Stomach (tissue), 4 donors: ENCODE measurements at regions not wholly inside any gene's neighbourhood (a gene's known extent, or its start where the extent isn't known, plus 50 kb on each side); places are given as distances from the start of the nearest gene placed in this dataset.

Experiments used
- CTCF ChIP-seq, 7 experiments: fragments of 450-650 bp in 4 of 7; fragments of 200-600 bp in 3 of 7; sonication (generic) in 3 of 7; IDR thresholded peaks; one replicate each; pipeline ENCODE4 v1.5.1; 2016 to 2019; ENCODE audit warnings: antibody characterized with exemption in 7 of 7, control low read depth in 2 of 7, mild to moderate bottlenecking in 1 of 7
- EP300 ChIP-seq: sonication (generic); formaldehyde crosslinking; IDR thresholded peaks from one replicate; pipeline ENCODE4 v1.6.1; 2017; ENCODE audit warnings: antibody characterized with exemption

- TF ChIP-seq EP300, result no peak
- no peak for TF ChIP-seq CTCF (IDR thresholded peaks at IDR 0.05)
Observed at GRCh38 chr5:79901631-79902030, 89.4 kb downstream of the MTX3 start.
